ENCODE measurements at regions not wholly inside any gene's neighbourhood (a gene's known extent, or its start where the extent isn't known, plus 50 kb on each side); places are given as distances from the start of the nearest gene placed in this dataset.

DNA sequence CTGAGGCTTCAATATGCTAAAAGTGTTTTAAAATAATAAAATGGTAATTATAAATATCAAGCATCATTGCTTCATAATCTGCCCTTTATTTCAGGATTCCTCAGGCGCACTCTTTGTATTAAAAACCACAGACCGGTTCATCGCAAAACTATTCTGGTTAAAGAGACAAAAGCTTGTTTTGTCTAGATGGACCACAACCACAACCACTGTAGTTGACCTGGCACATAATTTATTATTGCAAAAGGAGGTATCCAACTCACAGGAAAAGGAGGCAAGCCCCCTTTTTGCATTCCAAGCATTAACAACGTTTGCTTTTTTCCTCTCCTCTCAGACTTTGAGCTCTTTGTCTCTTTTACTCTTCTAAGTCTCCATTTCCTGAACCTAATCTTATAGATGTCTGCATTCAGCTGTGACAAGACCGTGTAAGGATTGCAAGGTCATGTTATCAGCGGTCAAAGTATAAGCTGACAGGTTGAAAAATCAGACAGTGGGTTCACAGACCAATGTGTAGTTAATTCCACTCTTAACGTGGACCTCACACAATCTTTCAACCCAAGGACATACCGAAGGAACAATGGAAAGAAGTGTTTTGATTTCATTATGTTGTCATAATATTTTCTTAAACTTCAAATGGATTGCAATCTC is 1057.6 kb downstream of the GALC start:
- Histone ChIP-seq H3K27ac (ENCODE audit: low read length) (no peak overlapping the region), H3K9me3 (ENCODE audit: control insufficient read depth, insufficient read depth, low read length) (peaks cover 3% of the 10 kb centered on the region), H3K4me1 (ENCODE audit: control insufficient read depth, insufficient read depth, low read length) (no peaks in the 10 kb centered on the region), H3K36me3 (ENCODE audit: control insufficient read depth, insufficient read depth, low read length) (no peaks in the 10 kb centered on the region), H3K4me3 (ENCODE audit: low read length) (no peak overlapping the region), H3K27me3 (ENCODE audit: control insufficient read depth, insufficient read depth, low read length) (no peaks in the 10 kb centered on the region)
- Mint-ChIP-seq H3K4me1 (no peaks in the 10 kb centered on the region), H3K27me3 (ENCODE audit: low read depth in 2 of 2) (no peaks in the 10 kb centered on the region), H3K27ac (no peak overlapping the region), H3K4me3 (no peak overlapping the region), H3K9me3 (peaks cover 7 to 11% of the 10 kb centered on the region in 2 donors), H3K36me3 (no peaks in the 10 kb centered on the region)
- intact Hi-C loops (cut with micrococcal nuclease): no loop called here
- TF ChIP-seq, protein P1, sequence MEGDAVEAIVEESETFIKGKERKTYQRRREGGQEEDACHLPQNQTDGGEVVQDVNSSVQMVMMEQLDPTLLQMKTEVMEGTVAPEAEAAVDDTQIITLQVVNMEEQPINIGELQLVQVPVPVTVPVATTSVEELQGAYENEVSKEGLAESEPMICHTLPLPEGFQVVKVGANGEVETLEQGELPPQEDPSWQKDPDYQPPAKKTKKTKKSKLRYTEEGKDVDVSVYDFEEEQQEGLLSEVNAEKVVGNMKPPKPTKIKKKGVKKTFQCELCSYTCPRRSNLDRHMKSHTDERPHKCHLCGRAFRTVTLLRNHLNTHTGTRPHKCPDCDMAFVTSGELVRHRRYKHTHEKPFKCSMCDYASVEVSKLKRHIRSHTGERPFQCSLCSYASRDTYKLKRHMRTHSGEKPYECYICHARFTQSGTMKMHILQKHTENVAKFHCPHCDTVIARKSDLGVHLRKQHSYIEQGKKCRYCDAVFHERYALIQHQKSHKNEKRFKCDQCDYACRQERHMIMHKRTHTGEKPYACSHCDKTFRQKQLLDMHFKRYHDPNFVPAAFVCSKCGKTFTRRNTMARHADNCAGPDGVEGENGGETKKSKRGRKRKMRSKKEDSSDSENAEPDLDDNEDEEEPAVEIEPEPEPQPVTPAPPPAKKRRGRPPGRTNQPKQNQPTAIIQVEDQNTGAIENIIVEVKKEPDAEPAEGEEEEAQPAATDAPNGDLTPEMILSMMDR (IDR thresholded peaks at IDR 0.05): no peak
- DNase-seq: no peak
- WGBS (ENCODE audit: insufficient coverage): 64% methylated on average over 7 of the region's 8 CpGs
- no peak for ATAC-seq

DNA sequence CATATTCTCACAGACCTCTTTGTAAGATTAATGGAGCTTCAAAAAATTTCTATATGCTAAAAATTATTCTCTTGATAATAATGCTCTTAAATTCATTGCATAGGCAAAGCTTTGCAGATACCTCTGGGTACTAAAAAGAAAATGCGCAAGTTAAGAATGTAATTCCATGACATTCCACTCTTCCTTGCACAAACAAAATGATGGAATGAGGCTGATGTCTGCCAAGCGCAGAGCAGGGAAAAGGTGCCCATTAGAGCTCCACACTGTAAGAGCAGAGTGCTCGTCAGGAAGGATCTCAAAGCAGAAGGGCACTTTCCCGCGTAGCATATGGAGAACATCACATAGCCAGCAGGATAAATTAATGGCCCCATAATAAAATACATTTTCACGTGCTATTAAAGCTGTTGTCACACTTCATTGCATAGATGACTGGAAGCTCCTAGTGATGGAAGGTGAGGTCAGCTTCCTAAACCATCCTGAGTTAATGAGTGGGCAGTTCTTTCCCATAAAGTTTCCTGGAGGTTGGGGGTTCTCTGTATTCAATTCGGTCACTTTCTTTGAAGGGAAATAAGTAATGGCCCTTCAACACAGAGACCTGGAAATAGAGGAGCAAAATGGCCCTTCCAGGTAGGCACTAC is 1058.9 kb downstream of the GALC start:
- Histone ChIP-seq H3K9me3 (ENCODE audit: control insufficient read depth, insufficient read depth, low read length) (peaks cover under 1% of the 10 kb centered on the region), H3K4me3 (ENCODE audit: low read length) (no peak overlapping the region), H3K4me1 (ENCODE audit: control insufficient read depth, insufficient read depth, low read length) (no peaks in the 10 kb centered on the region), H3K27me3 (ENCODE audit: control insufficient read depth, insufficient read depth, low read length) (no peaks in the 10 kb centered on the region), H3K27ac (ENCODE audit: low read length) (no peak overlapping the region), H3K36me3 (ENCODE audit: control insufficient read depth, insufficient read depth, low read length) (no peaks in the 10 kb centered on the region)
- no peak overlapping the region for H3K27ac Mint-ChIP-seq
- no peaks in the 10 kb centered on the region for H3K4me1 Mint-ChIP-seq
- ATAC-seq: no peak
- 89% methylated on average over 7 of the region's 7 CpGs for WGBS (ENCODE audit: insufficient coverage)
- H3K9me3 Mint-ChIP-seq: peaks cover 5 to 8% of the 10 kb centered on the region in 2 donors
- H3K27me3 Mint-ChIP-seq (ENCODE audit: low read depth in 2 of 2): no peaks in the 10 kb centered on the region
- intact Hi-C loops (cut with micrococcal nuclease): no loop called here
- DNase-seq: no peak
- TF ChIP-seq, protein P1 (IDR thresholded peaks at IDR 0.05): no peak
- no peaks in the 10 kb centered on the region for H3K36me3 Mint-ChIP-seq
- no peak overlapping the region for H3K4me3 Mint-ChIP-seq

GRCh38 chr14:86933460-86933859 is 1059.5 kb downstream of the GALC start:
- no peak overlapping the region for H3K27ac ChIP-seq (ENCODE audit: low read length)
- Mint-ChIP-seq H3K9me3 (peaks cover 4 to 5% of the 10 kb centered on the region in 2 donors), H3K27ac (no peak overlapping the region), H3K4me1 (no peaks in the 10 kb centered on the region), H3K4me3 (no peak overlapping the region), H3K27me3 (ENCODE audit: low read depth in 2 of 2) (no peaks in the 10 kb centered on the region), H3K36me3 (no peaks in the 10 kb centered on the region)
- 78% methylated on average over 2 of the region's 2 CpGs for WGBS (ENCODE audit: insufficient coverage)
- TF ChIP-seq, protein P1 (IDR thresholded peaks at IDR 0.05): no peak
- H3K9me3 ChIP-seq (ENCODE audit: control insufficient read depth, insufficient read depth, low read length): no peaks in the 10 kb centered on the region
- H3K4me3 ChIP-seq (ENCODE audit: low read length): no peak overlapping the region
- H3K4me1 ChIP-seq (ENCODE audit: control insufficient read depth, insufficient read depth, low read length): no peaks in the 10 kb centered on the region
- DNase-seq (no peak), ATAC-seq (no peak)
- H3K36me3 ChIP-seq (ENCODE audit: control insufficient read depth, insufficient read depth, low read length): no peaks in the 10 kb centered on the region
- intact Hi-C loops (cut with micrococcal nuclease): no loop called here
- H3K27me3 ChIP-seq (ENCODE audit: control insufficient read depth, insufficient read depth, low read length): no peaks in the 10 kb centered on the region

DNA sequence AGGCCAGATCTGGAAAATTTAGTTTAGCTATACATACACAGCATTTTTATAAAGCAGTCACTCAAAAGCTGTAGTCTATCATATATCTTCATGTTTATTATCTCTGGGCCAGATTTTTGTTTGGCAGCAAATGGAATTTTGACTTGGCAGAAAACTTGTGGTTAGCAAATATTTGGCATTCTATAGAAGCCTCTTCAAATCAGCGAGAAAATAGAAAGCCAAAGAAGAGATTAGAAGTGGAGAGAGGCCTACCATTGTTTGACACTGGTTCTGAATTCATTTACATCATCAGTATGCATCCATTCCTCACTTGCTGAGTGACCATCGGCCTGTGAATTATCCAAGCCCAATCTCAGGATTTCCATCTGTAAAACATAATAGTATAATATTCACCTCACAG is 1077.6 kb downstream of the GALC start:
- no peaks in the 10 kb centered on the region for H3K36me3 Mint-ChIP-seq
- intact Hi-C loops (cut with micrococcal nuclease): no loop called here

More for the DNA sequence above, 1077.6 kb downstream of the GALC start:
- TF ChIP-seq, protein P1 (IDR thresholded peaks at IDR 0.05): no peak
- DNase-seq: no peak
- Mint-ChIP-seq H3K4me3 (no peak overlapping the region), H3K27me3 (ENCODE audit: low read depth in 2 of 2) (no peaks in the 10 kb centered on the region), H3K4me1 (no peaks in the 10 kb centered on the region), H3K27ac (no peak overlapping the region), H3K9me3 (peaks cover 7 to 13% of the 10 kb centered on the region in 2 donors)
- Histone ChIP-seq H3K27me3 (ENCODE audit: control insufficient read depth, insufficient read depth, low read length) (no peaks in the 10 kb centered on the region), H3K36me3 (ENCODE audit: control insufficient read depth, insufficient read depth, low read length) (no peaks in the 10 kb centered on the region), H3K4me1 (ENCODE audit: control insufficient read depth, insufficient read depth, low read length) (no peaks in the 10 kb centered on the region), H3K9me3 (ENCODE audit: control insufficient read depth, insufficient read depth, low read length) (no peaks in the 10 kb centered on the region), H3K27ac (ENCODE audit: low read length) (no peak overlapping the region), H3K4me3 (ENCODE audit: low read length) (no peak overlapping the region)
- ATAC-seq: no peak
- no CpG with 5 or more reads among the region's 2 CpGs for WGBS (ENCODE audit: insufficient coverage)
